ENCODE measurements at regions not wholly inside any gene's neighbourhood (a gene's known extent, or its start where the extent isn't known, plus 50 kb on each side); places are given as distances from the start of the nearest gene placed in this dataset.

- Mint-ChIP-seq H3K27ac (no peak overlapping the region), H3K27me3 (peaks cover 2 to 25% (median 7%) of the 10 kb centered on the region in 5 donors), H3K4me1 (no peaks in the 10 kb centered on the region), H3K4me3 (no peak overlapping the region), H3K9me3 (peaks cover 0 to 5% (median 2%) of the 10 kb centered on the region in 11 donors), H3K36me3 (no peaks in the 10 kb centered on the region)
- H3K27me3 ChIP-seq (ENCODE audit: control insufficient read depth in 2 of 2, insufficient read depth in 2 of 2, low read length in 2 of 2) = no peaks in the 10 kb centered on the region
- H3K4me3 ChIP-seq (ENCODE audit: low read length) = no peak overlapping the region
- H3K9me3 ChIP-seq (ENCODE audit: control insufficient read depth in 2 of 3, low read length in 3 of 3) = no peaks in the 10 kb centered on the region
- intact Hi-C loops (cut with micrococcal nuclease) = no loop called here
- H3K27ac ChIP-seq (ENCODE audit: low read depth, low read length) = no peak overlapping the region
- ATAC-seq (no peak), DNase-seq (no peak)
- H3K36me3 ChIP-seq (ENCODE audit: control insufficient read depth in 2 of 3, insufficient read depth in 3 of 3, low read length in 3 of 3) = no peaks in the 10 kb centered on the region
- no peaks in the 10 kb centered on the region for H3K4me1 ChIP-seq (ENCODE audit: control insufficient read depth in 2 of 2, insufficient read depth in 2 of 2, low read length in 2 of 2)
- CTCF ChIA-PET = no interaction called here
- POLR2A ChIA-PET = no interaction called here
Measured at GRCh38 chr1:14255711-14256110, 342.8 kb upstream of the KAZN start.

GRCh38 chr1:14259191-14259757 lies 339.2 kb upstream of the KAZN start:
- Histone ChIP-seq H3K27ac (ENCODE audit: low read depth, low read length) (no peak overlapping the region), H3K4me1 (ENCODE audit: control insufficient read depth in 2 of 2, insufficient read depth in 2 of 2, low read length in 2 of 2) (no peaks in the 10 kb centered on the region), H3K9me3 (ENCODE audit: control insufficient read depth in 2 of 3, low read length in 3 of 3) (no peaks in the 10 kb centered on the region), H3K4me3 (ENCODE audit: low read length) (no peak overlapping the region), H3K27me3 (ENCODE audit: control insufficient read depth in 2 of 2, insufficient read depth in 2 of 2, low read length in 2 of 2) (no peaks in the 10 kb centered on the region), H3K36me3 (ENCODE audit: control insufficient read depth in 2 of 3, insufficient read depth in 3 of 3, low read length in 3 of 3) (no peaks in the 10 kb centered on the region)
- ChIA-PET CTCF (no interaction called here), POLR2A (no interaction called here)
- H3K36me3 Mint-ChIP-seq = no peaks in the 10 kb centered on the region
- no peak for DNase-seq
- peaks cover 5 to 28% (median 8%) of the 10 kb centered on the region in 5 donors for H3K27me3 Mint-ChIP-seq
- intact Hi-C loops (cut with micrococcal nuclease) = no loop called here
- peaks cover 0 to 5% (median 2%) of the 10 kb centered on the region in 11 donors for H3K9me3 Mint-ChIP-seq
- H3K4me3 Mint-ChIP-seq = no peak overlapping the region
- H3K4me1 Mint-ChIP-seq = no peaks in the 10 kb centered on the region
- ATAC-seq = no peak
- no peak overlapping the region for H3K27ac Mint-ChIP-seq

GRCh38 chr1:14260480-14260879 lies 338.0 kb upstream of the KAZN start:
- no peaks in the 10 kb centered on the region for H3K36me3 Mint-ChIP-seq
- no peaks in the 10 kb centered on the region for H3K4me1 Mint-ChIP-seq
- H3K9me3 Mint-ChIP-seq = peaks cover 0 to 5% (median 2%) of the 10 kb centered on the region in 11 donors

GRCh38 chr1:14261395-14261794 lies 337.1 kb upstream of the KAZN start:
- Histone ChIP-seq H3K4me3 (ENCODE audit: low read length) (no peak overlapping the region), H3K36me3 (ENCODE audit: control insufficient read depth in 2 of 3, insufficient read depth in 3 of 3, low read length in 3 of 3) (no peaks in the 10 kb centered on the region), H3K4me1 (ENCODE audit: control insufficient read depth in 2 of 2, insufficient read depth in 2 of 2, low read length in 2 of 2) (no peaks in the 10 kb centered on the region), H3K27ac (ENCODE audit: low read depth, low read length) (no peak overlapping the region), H3K9me3 (ENCODE audit: control insufficient read depth in 2 of 3, low read length in 3 of 3) (no peaks in the 10 kb centered on the region), H3K27me3 (ENCODE audit: control insufficient read depth in 2 of 2, insufficient read depth in 2 of 2, low read length in 2 of 2) (no peaks in the 10 kb centered on the region)
- Mint-ChIP-seq H3K4me3 (no peak overlapping the region), H3K36me3 (no peaks in the 10 kb centered on the region), H3K4me1 (no peaks in the 10 kb centered on the region), H3K27me3 (peaks cover 3 to 36% (median 11%) of the 10 kb centered on the region in 5 donors), H3K27ac (no peak overlapping the region), H3K9me3 (peaks cover 0 to 4% (median 0%) of the 10 kb centered on the region in 11 donors)
- intact Hi-C loops (cut with micrococcal nuclease) = no loop called here
- CTCF ChIA-PET = no interaction called here
- ATAC-seq = no peak
- POLR2A ChIA-PET = no interaction called here
- DNase-seq = no peak

More at GRCh38 chr1:14260480-14260879, 338.0 kb upstream of the KAZN start:
- POLR2A ChIA-PET = no interaction called here
- no peak overlapping the region for H3K4me3 ChIP-seq (ENCODE audit: low read length)
- no peak overlapping the region for H3K4me3 Mint-ChIP-seq
- intact Hi-C loops (cut with micrococcal nuclease) = no loop called here
- H3K36me3 ChIP-seq (ENCODE audit: control insufficient read depth in 2 of 3, insufficient read depth in 3 of 3, low read length in 3 of 3) = no peaks in the 10 kb centered on the region
- H3K4me1 ChIP-seq (ENCODE audit: control insufficient read depth in 2 of 2, insufficient read depth in 2 of 2, low read length in 2 of 2) = no peaks in the 10 kb centered on the region
- no peak overlapping the region for H3K27ac ChIP-seq (ENCODE audit: low read depth, low read length)
- no peak for DNase-seq
- H3K9me3 ChIP-seq (ENCODE audit: control insufficient read depth in 2 of 3, low read length in 3 of 3) = no peaks in the 10 kb centered on the region
- no peak overlapping the region for H3K27ac Mint-ChIP-seq
- no peak for ATAC-seq
- CTCF ChIA-PET = no interaction called here
- no peaks in the 10 kb centered on the region for H3K27me3 ChIP-seq (ENCODE audit: control insufficient read depth in 2 of 2, insufficient read depth in 2 of 2, low read length in 2 of 2)
- peaks cover 5 to 36% (median 10%) of the 10 kb centered on the region in 5 donors for H3K27me3 Mint-ChIP-seq

GRCh38 chr1:14262637-14263036 lies 335.8 kb upstream of the KAZN start:
- ChIA-PET CTCF (no interaction called here), POLR2A (no interaction called here)
- H3K4me3 ChIP-seq (ENCODE audit: low read length) = no peak overlapping the region
- ATAC-seq (no peak), DNase-seq (no peak)
- no peaks in the 10 kb centered on the region for H3K36me3 Mint-ChIP-seq
- no peaks in the 10 kb centered on the region for H3K4me1 Mint-ChIP-seq
- H3K36me3 ChIP-seq (ENCODE audit: control insufficient read depth in 2 of 3, insufficient read depth in 3 of 3, low read length in 3 of 3) = no peaks in the 10 kb centered on the region
- no peaks in the 10 kb centered on the region for H3K9me3 ChIP-seq (ENCODE audit: control insufficient read depth in 2 of 3, low read length in 3 of 3)
- H3K4me3 Mint-ChIP-seq = no peak overlapping the region
- no peaks in the 10 kb centered on the region for H3K27me3 ChIP-seq (ENCODE audit: control insufficient read depth in 2 of 2, insufficient read depth in 2 of 2, low read length in 2 of 2)
- no peak overlapping the region for H3K27ac ChIP-seq (ENCODE audit: low read depth, low read length)
- no peak overlapping the region for H3K27ac Mint-ChIP-seq
- intact Hi-C loops (cut with micrococcal nuclease) = no loop called here
- no peaks in the 10 kb centered on the region for H3K4me1 ChIP-seq (ENCODE audit: control insufficient read depth in 2 of 2, insufficient read depth in 2 of 2, low read length in 2 of 2)
- peaks cover 0 to 4% (median 0%) of the 10 kb centered on the region in 11 donors for H3K9me3 Mint-ChIP-seq
- H3K27me3 Mint-ChIP-seq = peaks cover 3 to 36% (median 10%) of the 10 kb centered on the region in 5 donors

GRCh38 chr1:14263225-14263624 lies 335.3 kb upstream of the KAZN start:
- Histone ChIP-seq H3K4me1 (ENCODE audit: control insufficient read depth in 2 of 2, insufficient read depth in 2 of 2, low read length in 2 of 2) (no peaks in the 10 kb centered on the region), H3K27me3 (ENCODE audit: control insufficient read depth in 2 of 2, insufficient read depth in 2 of 2, low read length in 2 of 2) (no peaks in the 10 kb centered on the region), H3K4me3 (ENCODE audit: low read length) (no peak overlapping the region), H3K27ac (ENCODE audit: low read depth, low read length) (no peak overlapping the region), H3K36me3 (ENCODE audit: control insufficient read depth in 2 of 3, insufficient read depth in 3 of 3, low read length in 3 of 3) (no peaks in the 10 kb centered on the region), H3K9me3 (ENCODE audit: control insufficient read depth in 2 of 3, low read length in 3 of 3) (no peaks in the 10 kb centered on the region)
- peaks cover 0 to 4% (median 0%) of the 10 kb centered on the region in 11 donors for H3K9me3 Mint-ChIP-seq
- H3K36me3 Mint-ChIP-seq = no peaks in the 10 kb centered on the region
- no peaks in the 10 kb centered on the region for H3K4me1 Mint-ChIP-seq
- no peak overlapping the region for H3K4me3 Mint-ChIP-seq
- intact Hi-C loops (cut with micrococcal nuclease) = no loop called here
- CTCF ChIA-PET = no interaction called here
- DNase-seq (no peak), ATAC-seq (no peak)
- no peak overlapping the region for H3K27ac Mint-ChIP-seq
- H3K27me3 Mint-ChIP-seq = peaks cover 3 to 36% (median 10%) of the 10 kb centered on the region in 5 donors
- POLR2A ChIA-PET = no interaction called here

- intact Hi-C loops (cut with micrococcal nuclease) = no loop called here
- no peaks in the 10 kb centered on the region for H3K4me1 Mint-ChIP-seq
- no peaks in the 10 kb centered on the region for H3K27me3 ChIP-seq (ENCODE audit: control insufficient read depth in 2 of 2, insufficient read depth in 2 of 2, low read length in 2 of 2)
- no peak for ATAC-seq
- H3K27ac ChIP-seq (ENCODE audit: low read depth, low read length) = no peak overlapping the region
- CTCF ChIA-PET = no interaction called here
- H3K4me1 ChIP-seq (ENCODE audit: control insufficient read depth in 2 of 2, insufficient read depth in 2 of 2, low read length in 2 of 2) = no peaks in the 10 kb centered on the region
- no peak overlapping the region for H3K4me3 Mint-ChIP-seq
- peaks cover 0 to 3% (median 0%) of the 10 kb centered on the region in 11 donors for H3K9me3 Mint-ChIP-seq
- no peak overlapping the region for H3K4me3 ChIP-seq (ENCODE audit: low read length)
- POLR2A ChIA-PET = no interaction called here
- H3K27me3 Mint-ChIP-seq = peaks cover 3 to 33% (median 10%) of the 10 kb centered on the region in 5 donors
- H3K9me3 ChIP-seq (ENCODE audit: control insufficient read depth in 2 of 3, low read length in 3 of 3) = no peaks in the 10 kb centered on the region
- no peak for DNase-seq
- no peaks in the 10 kb centered on the region for H3K36me3 Mint-ChIP-seq
- no peak overlapping the region for H3K27ac Mint-ChIP-seq
- no peaks in the 10 kb centered on the region for H3K36me3 ChIP-seq (ENCODE audit: control insufficient read depth in 2 of 3, insufficient read depth in 3 of 3, low read length in 3 of 3)
Measured at GRCh38 chr1:14263671-14264070, 334.8 kb upstream of the KAZN start.

All from naive thymus-derived CD4-positive, alpha-beta T cell (primary cell).